ENCODE measurements at regions not wholly inside any gene's neighbourhood (a gene's known extent, or its start where the extent isn't known, plus 50 kb on each side); places are given as distances from the start of the nearest gene placed in this dataset.

DNA sequence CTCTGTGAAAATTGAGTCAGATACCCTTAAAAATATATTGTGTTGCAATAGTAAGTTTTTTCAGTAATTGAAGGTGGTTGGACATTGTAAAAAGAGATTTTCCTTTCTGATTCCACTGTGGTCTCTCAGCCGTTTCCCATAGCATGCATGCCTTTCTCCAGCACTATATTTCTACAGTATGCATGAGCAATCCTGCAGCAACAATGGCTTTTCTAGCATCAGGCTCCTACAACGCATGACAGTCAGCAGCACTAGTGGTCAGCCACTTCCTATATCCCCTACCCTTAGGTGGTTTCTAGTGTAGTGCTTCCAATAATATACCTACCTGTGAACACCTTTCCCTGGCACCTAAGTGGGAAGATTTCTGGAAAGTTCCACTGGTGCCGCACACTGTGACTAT is 55.4 kb upstream of the SNRPN start:
- H3K9me3 Mint-ChIP-seq: peaks cover 57% of the 10 kb centered on the region
- peak overlapping the region; percentile 99 for H3K27ac Mint-ChIP-seq
- CTCF ChIA-PET: interaction anchor here (1.4 kb wide), 1 partner anchor 223 kb away, joined by 3 read pairs; no protein-coding TSS in a partner anchor

DNA sequence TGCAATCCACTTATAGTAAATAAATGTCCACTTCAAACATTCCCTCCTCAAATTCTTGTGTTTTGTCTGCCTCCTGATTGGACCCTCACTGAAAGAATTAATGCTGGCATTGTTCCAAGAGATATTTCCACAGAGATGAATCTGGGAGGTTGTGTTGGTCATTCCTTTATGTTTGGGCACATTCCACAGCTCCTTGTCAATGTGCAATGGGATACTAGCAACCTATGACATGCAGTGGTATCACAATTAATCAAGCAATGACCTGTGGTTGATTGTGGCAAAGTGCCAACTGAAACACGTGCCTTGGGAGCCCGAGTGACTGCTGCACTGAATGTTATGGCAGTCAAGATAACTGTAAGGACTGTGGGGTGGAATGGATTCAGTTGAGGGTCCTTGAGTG is 55.0 kb upstream of the SNRPN start:
- H3K9me3 Mint-ChIP-seq: peaks cover 57% of the 10 kb centered on the region
- H3K4me1 Mint-ChIP-seq: peaks cover 55% of the 10 kb centered on the region
- no peaks in the 10 kb centered on the region; the same call in 1 of the 2 replicates for H3K27me3 Mint-ChIP-seq (ENCODE audit: low read depth)
- peak overlapping the region; percentile 99 for H3K27ac Mint-ChIP-seq
- peaks cover 48% of the 10 kb centered on the region for H3K36me3 Mint-ChIP-seq
- CTCF ChIA-PET: interaction anchor here (1.4 kb wide), 1 partner anchor 224 kb away, joined by 3 read pairs; no protein-coding TSS in a partner anchor
- ATAC-seq (no peak), DNase-seq (ENCODE audit: low spot score) (no peak)
- POLR2A ChIA-PET: interaction anchor here (1.5 kb wide), 1 partner anchor 57 kb away, joined by 10 read pairs; no protein-coding TSS in a partner anchor
- TF ChIP-seq, protein P1, sequence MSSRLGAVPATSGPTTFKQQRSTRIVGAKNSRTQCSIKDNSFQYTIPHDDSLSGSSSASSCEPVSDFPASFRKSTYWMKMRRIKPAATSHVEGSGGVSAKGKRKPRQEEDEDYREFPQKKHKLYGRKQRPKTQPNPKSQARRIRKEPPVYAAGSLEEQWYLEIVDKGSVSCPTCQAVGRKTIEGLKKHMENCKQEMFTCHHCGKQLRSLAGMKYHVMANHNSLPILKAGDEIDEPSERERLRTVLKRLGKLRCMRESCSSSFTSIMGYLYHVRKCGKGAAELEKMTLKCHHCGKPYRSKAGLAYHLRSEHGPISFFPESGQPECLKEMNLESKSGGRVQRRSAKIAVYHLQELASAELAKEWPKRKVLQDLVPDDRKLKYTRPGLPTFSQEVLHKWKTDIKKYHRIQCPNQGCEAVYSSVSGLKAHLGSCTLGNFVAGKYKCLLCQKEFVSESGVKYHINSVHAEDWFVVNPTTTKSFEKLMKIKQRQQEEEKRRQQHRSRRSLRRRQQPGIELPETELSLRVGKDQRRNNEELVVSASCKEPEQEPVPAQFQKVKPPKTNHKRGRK (CRISPR knock-in tag; IDR thresholded peaks at IDR 0.05; ENCODE audit: borderline replicate concordance): no peak
- TF ChIP-seq, protein P2, sequence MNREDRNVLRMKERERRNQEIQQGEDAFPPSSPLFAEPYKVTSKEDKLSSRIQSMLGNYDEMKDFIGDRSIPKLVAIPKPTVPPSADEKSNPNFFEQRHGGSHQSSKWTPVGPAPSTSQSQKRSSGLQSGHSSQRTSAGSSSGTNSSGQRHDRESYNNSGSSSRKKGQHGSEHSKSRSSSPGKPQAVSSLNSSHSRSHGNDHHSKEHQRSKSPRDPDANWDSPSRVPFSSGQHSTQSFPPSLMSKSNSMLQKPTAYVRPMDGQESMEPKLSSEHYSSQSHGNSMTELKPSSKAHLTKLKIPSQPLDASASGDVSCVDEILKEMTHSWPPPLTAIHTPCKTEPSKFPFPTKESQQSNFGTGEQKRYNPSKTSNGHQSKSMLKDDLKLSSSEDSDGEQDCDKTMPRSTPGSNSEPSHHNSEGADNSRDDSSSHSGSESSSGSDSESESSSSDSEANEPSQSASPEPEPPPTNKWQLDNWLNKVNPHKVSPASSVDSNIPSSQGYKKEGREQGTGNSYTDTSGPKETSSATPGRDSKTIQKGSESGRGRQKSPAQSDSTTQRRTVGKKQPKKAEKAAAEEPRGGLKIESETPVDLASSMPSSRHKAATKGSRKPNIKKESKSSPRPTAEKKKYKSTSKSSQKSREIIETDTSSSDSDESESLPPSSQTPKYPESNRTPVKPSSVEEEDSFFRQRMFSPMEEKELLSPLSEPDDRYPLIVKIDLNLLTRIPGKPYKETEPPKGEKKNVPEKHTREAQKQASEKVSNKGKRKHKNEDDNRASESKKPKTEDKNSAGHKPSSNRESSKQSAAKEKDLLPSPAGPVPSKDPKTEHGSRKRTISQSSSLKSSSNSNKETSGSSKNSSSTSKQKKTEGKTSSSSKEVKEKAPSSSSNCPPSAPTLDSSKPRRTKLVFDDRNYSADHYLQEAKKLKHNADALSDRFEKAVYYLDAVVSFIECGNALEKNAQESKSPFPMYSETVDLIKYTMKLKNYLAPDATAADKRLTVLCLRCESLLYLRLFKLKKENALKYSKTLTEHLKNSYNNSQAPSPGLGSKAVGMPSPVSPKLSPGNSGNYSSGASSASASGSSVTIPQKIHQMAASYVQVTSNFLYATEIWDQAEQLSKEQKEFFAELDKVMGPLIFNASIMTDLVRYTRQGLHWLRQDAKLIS (CRISPR knock-in tag; IDR thresholded peaks at IDR 0.05; ENCODE audit: borderline replicate concordance): no peak
- no peak for TF ChIP-seq ZNF138 (CRISPR knock-in tag; conservative IDR thresholded peaks at IDR 0.05)
- H3K4me3 Mint-ChIP-seq: no peak overlapping the region

More for the DNA sequence above, 55.4 kb upstream of the SNRPN start:
- Mint-ChIP-seq H3K27me3 (ENCODE audit: low read depth) (no peaks in the 10 kb centered on the region; the same call in 1 of the 2 replicates), H3K4me3 (no peak overlapping the region), H3K36me3 (peaks cover 51% of the 10 kb centered on the region), H3K4me1 (peaks cover 60% of the 10 kb centered on the region)
- no peak for TF ChIP-seq NFE2L1 (CRISPR knock-in tag; IDR thresholded peaks at IDR 0.05)
- no peak for TF ChIP-seq NR3C1 (CRISPR knock-in tag; conservative IDR thresholded peaks at IDR 0.05; ENCODE audit: low read depth)
- no peak for TF ChIP-seq ZBTB21 (CRISPR knock-in tag; IDR thresholded peaks at IDR 0.05; ENCODE audit: borderline replicate concordance)
- no peak for TF ChIP-seq ELF4 (CRISPR knock-in tag; IDR thresholded peaks at IDR 0.05; ENCODE audit: low read depth)
- TF ChIP-seq ZNF423 (CRISPR knock-in tag; IDR thresholded peaks at IDR 0.05): no peak
- TF ChIP-seq, protein P3, sequence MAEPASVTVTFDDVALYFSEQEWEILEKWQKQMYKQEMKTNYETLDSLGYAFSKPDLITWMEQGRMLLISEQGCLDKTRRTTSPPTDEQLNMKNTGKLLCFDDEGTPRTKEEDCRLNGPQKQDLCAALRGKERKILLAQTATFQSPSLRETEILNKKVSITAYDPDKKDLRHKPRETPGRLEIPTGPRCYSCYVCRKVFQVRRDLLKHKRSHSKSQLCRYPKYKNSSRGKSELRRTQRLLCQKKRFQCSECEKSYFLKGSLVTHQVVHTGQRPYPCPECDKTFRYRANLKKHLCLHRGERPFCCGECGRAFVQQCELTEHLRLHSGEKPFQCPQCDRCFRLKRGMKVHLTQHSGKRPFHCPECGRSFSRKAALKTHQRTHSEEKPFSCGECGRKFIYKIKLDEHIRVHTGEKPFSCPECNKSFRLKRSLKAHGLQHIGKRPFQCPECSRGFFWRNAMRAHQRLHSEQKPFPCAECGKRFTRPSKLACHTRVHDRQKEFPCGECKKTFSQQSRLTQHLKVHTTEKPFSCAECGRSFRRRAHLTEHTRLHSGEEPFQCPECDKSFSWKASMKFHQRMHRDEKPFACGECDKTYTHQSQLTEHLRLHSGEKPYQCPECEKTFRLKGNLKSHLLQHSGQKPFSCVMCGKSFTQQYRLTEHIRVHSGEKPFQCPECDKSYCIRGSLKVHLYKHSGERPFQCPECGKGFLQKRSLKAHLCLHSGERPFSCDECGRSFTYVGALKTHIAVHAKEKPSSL (CRISPR knock-in tag; conservative IDR thresholded peaks at IDR 0.05): no peak
- no peak for TF ChIP-seq SOX15 (CRISPR knock-in tag; IDR thresholded peaks at IDR 0.05)
- TF ChIP-seq, protein P4, sequence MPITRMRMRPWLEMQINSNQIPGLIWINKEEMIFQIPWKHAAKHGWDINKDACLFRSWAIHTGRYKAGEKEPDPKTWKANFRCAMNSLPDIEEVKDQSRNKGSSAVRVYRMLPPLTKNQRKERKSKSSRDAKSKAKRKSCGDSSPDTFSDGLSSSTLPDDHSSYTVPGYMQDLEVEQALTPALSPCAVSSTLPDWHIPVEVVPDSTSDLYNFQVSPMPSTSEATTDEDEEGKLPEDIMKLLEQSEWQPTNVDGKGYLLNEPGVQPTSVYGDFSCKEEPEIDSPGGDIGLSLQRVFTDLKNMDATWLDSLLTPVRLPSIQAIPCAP (CRISPR knock-in tag; IDR thresholded peaks at IDR 0.05): no peak
- DNase-seq (ENCODE audit: low spot score) (no peak), ATAC-seq (peak; percentile 63)
- POLR2A ChIA-PET: interaction anchor here (0.8 to 1.5 kb wide), 2 partner anchors 42 to 57 kb away, joined by 5 to 10 read pairs; no protein-coding TSS in a partner anchor

DNA sequence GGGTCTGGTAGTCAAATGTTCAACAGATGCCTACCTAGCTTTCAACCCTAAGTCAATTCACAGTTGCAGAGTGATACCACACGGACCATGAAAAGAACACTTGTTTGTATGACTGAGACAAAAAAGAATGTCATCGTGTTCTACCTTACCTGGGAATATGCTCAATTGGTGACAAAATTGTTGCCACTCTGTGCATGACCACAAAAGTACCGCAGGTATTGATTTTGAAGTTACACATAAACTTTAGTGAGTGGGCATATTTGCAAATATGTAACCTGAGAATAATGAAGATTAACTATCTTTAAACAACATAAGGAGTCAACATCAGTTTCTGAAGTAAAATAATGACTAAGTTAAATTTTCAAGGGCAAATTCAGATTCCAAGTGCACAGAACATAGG is 53.4 kb upstream of the SNRPN start:
- Mint-ChIP-seq H3K9me3 (peaks cover 51% of the 10 kb centered on the region), H3K36me3 (peaks cover 45% of the 10 kb centered on the region), H3K4me1 (peaks cover 53% of the 10 kb centered on the region), H3K27me3 (ENCODE audit: low read depth) (no peaks in the 10 kb centered on the region; the same call in 1 of the 2 replicates), H3K27ac (no peak overlapping the region), H3K4me3 (no peak overlapping the region)
- CTCF ChIA-PET: no interaction called here
- ATAC-seq: no peak
- no peak for DNase-seq (ENCODE audit: low spot score)
- POLR2A ChIA-PET: no interaction called here
- TF ChIP-seq NR1H2 (CRISPR knock-in tag; IDR thresholded peaks at IDR 0.05): no peak
- TF ChIP-seq, protein P2 (CRISPR knock-in tag; IDR thresholded peaks at IDR 0.05; ENCODE audit: borderline replicate concordance): no peak
- TF ChIP-seq, protein P5, sequence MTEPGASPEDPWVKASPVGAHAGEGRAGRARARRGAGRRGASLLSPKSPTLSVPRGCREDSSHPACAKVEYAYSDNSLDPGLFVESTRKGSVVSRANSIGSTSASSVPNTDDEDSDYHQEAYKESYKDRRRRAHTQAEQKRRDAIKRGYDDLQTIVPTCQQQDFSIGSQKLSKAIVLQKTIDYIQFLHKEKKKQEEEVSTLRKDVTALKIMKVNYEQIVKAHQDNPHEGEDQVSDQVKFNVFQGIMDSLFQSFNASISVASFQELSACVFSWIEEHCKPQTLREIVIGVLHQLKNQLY (CRISPR knock-in tag; IDR thresholded peaks at IDR 0.05): no peak
- TF ChIP-seq, protein P6, sequence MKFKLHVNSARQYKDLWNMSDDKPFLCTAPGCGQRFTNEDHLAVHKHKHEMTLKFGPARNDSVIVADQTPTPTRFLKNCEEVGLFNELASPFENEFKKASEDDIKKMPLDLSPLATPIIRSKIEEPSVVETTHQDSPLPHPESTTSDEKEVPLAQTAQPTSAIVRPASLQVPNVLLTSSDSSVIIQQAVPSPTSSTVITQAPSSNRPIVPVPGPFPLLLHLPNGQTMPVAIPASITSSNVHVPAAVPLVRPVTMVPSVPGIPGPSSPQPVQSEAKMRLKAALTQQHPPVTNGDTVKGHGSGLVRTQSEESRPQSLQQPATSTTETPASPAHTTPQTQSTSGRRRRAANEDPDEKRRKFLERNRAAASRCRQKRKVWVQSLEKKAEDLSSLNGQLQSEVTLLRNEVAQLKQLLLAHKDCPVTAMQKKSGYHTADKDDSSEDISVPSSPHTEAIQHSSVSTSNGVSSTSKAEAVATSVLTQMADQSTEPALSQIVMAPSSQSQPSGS (CRISPR knock-in tag; IDR thresholded peaks at IDR 0.05; ENCODE audit: borderline replicate concordance, low read depth): no peak
